ENCODE measurements at regions not wholly inside any gene's neighbourhood (a gene's known extent, or its start where the extent isn't known, plus 50 kb on each side); places are given as distances from the start of the nearest gene placed in this dataset.

DNA sequence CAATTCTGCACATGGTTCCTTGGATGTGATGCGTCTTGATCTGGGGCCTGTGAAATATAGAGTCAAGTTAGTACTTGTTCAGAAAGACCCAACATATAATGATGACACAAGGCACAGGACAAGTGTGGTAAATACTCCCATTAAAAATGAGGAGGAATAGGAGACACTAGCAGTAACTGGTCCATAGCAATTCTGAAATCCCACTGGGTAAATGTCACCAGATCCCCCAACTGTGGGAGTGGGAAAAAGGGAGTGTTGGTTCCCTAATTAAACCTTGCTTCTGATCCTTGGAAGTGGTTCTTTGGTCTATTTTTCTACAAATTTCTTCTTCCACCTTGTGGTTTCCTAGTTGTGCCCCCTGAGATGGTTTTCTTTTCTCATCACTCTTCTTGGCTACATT lies 62.5 kb upstream of the NRP1 start:
- DNase-seq = no peak

DNA sequence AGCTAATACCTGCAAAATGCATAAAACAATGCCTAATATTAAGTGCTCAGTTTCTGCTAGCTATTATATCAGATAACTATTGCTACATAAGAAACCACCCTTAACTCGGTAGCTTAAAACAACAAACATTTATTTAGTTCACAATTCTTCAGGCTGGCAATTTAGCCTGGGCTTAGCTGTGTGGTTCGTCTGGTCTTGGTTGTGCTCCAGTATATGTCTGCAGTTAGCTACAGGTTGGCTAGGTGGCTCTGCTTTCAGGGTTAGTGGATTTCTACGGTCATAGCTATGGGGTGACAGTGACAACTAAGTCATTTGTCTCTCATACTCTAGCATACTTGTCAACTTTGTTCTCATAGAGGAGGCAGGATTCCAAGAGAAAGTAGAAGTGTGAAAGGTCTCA lies 61.8 kb upstream of the NRP1 start:
- DNase-seq = no peak

DNA sequence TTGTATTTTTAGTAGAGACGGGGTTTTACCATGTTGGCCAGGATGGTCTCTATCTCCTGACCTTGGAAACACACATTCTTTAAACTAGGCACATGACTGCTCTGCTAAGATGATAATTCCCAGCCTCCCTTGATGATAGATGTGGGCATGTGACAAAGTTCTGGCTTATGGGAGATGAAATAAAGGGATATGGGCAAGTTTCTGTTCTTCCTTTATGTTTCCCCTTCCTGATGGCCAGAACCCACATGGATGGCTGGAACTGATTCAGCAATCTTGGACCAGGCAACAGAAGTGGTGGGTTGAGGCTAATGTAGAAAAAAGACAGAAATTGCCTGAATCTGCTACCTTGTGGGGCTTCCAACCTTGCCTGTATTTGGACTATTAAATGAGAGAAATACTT lies 60.7 kb upstream of the NRP1 start:
- no peak for DNase-seq

DNA sequence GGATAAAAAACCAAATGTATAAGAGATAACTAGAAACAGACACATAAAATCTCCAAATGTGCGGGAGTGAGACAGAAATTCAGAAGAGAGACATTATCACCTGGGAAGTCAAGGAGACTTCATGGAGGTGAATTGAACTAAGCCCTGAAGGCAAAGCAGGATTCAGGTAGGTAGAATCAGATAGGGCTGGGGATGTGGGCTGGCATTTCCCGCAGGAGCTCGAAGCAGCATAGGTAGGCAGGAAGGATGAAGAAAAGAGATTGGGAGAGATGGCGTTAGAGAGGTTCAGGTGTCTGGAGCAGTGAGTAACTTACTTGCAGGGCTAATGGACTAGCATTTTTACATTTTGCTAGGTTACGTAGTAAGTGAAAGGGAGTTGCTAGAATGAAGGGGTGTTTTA lies 58.2 kb upstream of the NRP1 start:
- no peak for DNase-seq

DNA sequence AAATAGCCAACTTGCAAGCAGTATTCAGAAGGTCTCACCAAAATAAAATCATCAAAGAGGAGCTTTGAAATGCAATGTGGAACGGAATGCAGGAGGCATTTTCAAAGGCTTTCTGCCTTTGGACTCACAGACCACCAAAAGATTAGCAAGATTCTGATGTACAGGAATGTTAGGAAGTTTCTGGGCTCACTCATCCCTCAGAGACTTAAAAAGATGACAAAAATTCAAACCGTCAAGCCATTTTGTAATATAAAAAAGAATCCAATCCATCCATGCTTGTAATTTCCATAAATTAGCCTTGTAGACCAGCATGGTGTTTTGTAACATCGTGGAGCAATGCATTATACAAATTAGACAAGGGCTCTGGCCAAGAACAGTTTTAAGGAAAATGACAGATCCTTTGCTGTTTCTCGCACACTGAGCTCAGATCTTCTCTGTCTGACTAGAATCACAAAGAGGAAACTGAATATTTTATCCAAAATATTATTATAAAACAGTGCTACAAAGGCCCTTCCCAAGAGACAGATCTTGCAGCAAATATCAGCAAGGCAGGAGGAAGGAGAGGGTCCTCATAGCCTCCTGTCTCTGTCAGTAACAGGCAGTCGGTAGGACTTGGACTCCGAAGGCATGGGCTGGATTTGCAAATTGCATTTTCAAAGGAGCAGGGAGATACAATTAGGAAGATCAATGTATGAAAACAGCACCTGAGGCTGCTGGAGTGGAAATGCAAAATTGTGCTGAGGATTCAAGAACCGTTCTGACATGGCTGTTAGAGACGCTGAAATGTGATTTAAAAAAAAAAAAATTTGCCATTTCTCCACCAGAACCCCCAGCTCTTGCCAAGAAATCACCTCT lies 57.4 kb upstream of the NRP1 start:
- DNase-seq = no peak

DNA sequence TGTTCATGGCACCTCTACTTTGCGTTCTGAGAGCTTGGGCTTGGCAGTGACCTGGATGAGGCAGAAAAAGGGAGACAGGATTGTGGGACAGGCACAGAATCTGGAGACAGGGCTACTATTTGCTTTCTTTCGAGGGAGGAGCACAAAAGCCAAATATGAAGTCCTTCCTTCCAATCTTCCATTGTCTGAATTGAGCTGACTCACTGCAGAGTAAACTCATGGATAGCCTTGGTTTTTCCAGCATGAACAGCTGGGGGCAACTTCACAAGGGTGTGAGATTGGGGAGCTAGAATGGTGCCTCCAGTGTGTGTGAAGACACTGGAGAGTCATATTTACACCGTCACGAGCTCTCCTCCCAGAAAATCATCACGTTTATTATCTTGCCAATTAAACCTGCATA lies 55.6 kb upstream of the NRP1 start:
- DNase-seq = no peak

DNA sequence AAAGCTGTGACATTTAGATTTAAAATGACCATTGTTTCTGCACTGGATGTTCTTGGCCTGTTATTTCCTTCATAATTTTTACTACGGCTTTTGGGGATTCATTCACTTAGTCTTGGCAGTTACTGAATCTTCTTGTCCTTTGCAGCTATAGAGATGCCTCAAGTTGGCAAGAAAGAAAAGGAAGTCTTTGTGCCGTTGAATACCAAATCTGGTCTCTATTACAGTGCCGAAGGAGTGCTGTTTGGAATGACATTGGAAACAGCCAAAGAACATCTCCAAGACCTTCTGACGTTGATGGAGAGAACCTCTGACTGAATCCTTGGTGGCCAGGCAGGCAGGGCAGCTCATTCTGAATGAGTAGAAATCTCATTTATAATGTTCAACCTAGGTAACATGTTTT lies 54.3 kb upstream of the NRP1 start:
- DNase-seq = no peak

DNA sequence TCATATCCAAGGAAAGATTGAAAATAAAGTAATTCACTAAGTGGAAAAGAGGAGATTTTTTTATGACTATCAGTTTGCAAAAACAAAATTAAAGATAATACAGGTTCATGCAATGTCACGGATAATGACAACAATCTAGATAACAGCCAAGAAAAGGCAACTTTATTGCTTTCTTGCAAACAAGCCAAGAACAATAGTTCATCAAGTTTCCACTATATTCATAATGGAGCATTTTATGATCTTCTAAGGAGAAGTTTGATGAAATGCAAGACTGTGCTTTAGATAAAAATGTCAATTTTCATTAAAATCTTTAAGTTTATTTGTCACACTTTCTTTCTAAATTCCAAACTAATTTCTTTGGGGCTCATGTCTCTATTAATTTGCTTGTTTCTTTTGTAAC lies 53.9 kb upstream of the NRP1 start:
- no peak for DNase-seq

DNA sequence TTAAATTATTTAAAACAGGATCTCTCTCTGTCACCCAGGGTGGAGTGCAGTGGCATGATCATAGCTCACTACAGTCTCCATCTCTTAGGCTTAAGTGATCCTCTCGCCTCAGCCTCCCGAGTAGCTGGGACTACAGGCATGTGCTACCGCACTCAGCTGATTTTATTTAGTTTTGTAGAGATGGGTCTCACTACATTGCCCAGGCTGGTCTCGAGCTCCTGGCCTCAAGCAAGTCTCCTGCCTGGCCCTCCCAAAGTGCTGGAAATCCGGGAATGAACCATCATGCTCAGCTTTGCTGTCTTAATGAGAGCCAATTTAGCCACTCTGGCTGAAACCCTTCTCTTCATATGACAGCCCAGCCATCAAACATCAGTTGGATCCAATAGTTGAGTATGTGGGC lies 53.3 kb upstream of the NRP1 start:
- DNase-seq = no peak

DNA sequence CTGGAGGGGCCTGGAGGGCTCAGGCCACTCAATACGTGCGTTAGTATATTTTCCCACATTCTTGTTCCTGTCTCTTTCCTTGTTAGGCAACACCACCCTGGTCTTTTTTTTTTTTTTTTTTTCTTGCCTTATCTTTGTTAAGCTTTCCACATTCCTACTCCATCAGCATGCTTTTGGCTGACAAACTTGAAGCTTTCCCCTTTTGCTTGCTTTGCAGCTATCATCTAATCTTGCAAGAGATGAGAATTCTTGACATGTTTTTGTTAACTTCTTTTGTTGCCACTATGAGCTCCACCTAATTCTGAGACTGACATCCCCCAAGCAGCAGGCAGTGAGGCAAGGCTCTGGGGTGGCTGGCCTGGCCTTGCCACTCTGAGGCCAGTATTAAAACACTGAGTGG lies 52.5 kb upstream of the NRP1 start:
- no peak for DNase-seq

DNA sequence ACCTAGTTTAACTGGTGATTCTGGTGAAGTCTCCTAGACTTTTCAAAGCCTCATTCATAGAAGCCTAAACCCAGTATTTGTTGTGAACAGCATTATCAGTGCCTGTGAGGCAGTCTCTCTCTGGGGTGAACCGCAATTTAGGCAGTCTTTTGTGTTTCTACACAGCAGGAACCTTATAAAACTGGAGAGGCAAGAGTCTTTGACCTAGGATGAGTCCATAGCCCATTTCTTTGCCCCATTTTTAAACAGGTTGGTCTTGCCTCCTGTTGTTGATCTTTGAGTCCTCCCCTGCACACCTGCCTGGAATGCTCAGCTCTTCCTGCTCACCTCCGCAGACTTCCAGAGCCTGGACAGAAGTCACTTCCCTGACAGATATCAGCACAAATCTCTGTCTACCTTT lies 51.2 kb upstream of the NRP1 start:
- DNase-seq = no peak

DNA sequence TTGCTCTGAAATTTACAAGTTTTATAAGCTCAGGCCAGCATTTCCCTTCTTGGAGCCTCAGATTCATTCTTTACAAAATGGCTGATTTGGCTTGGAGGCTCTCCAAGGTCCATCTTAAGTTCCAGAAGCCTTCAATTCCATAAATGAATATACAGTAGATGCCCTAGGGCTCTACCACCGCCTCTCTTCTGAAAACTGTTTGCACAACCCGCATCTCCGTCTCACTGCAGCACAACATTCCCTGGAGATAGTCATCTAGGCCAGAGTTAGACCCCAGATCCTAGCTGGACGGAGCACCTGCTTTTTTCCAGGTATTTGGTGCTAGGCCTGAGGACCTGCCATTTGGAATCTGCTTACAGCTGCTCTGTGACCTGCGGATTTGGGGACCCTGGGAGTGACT lies 50.5 kb upstream of the NRP1 start:
- no peak for DNase-seq
